Motor neuron (in vitro differentiated cells): ENCODE measurements at regions not wholly inside any gene's neighbourhood (a gene's known extent, or its start where the extent isn't known, plus 50 kb on each side); places are given as distances from the start of the nearest gene placed in this dataset.

Source experiments
- ATAC-seq, 8 experiments: fragments of 200-7000 bp; cut with Tn5 transposase; replicated peaks in 6 of 8; 2 replicates each; pipeline ENCODE4 v1.8.0; 2021; ENCODE audit warnings: mild to moderate bottlenecking in 8 of 8, moderate library complexity in 8 of 8
- H3K27ac ChIP-seq, 2 donors: fragments of 250-450 bp; sonication (Bioruptor Pico); 2 replicates each; pipeline ENCODE4 v1.9.0; 2021; ENCODE audit warnings: antibody characterized with exemption in 2 of 2, mild to moderate bottlenecking in 2 of 2, moderate library complexity in 1 of 2
- H3K4me1 ChIP-seq, 2 donors: fragments of 250-450 bp; sonication (Bioruptor Pico); replicated peaks in 1 of 2; 2 replicates each; pipeline ENCODE4 v1.6.1; 2021; ENCODE audit warnings: antibody characterized with exemption in 2 of 2, mild to moderate bottlenecking in 2 of 2, moderate library complexity in 1 of 2
- H3K4me3 ChIP-seq, 5 donors: fragments of 250-450 bp; sonication (Bioruptor Pico); 2 replicates each; pipeline ENCODE4 v1.9.0; 2021; ENCODE audit warnings: antibody characterized with exemption in 5 of 5, mild to moderate bottlenecking in 5 of 5, moderate library complexity in 4 of 5
- WGBS, 10 experiments: fragments of 450-650 bp; shearing (Covaris generic); methylation state at CpG; one replicate each; pipeline ENCODE4 v1.0.0; 2022; 5-methylcytosine and 5-hydroxymethylcytosine counted together
- in situ Hi-C, 9 experiments: fragments of 400-800 bp; cut with MboI; loops; one replicate each; pipeline ENCODE4 v1.15.0; 2021; ENCODE audit warnings: low sequenced_read_pairs in 9 of 9, low pct_unique_long_range_greater_than_20kb in 2 of 9; ENCODE audit not compliant: unreplicated experiment in 9 of 9

DNA sequence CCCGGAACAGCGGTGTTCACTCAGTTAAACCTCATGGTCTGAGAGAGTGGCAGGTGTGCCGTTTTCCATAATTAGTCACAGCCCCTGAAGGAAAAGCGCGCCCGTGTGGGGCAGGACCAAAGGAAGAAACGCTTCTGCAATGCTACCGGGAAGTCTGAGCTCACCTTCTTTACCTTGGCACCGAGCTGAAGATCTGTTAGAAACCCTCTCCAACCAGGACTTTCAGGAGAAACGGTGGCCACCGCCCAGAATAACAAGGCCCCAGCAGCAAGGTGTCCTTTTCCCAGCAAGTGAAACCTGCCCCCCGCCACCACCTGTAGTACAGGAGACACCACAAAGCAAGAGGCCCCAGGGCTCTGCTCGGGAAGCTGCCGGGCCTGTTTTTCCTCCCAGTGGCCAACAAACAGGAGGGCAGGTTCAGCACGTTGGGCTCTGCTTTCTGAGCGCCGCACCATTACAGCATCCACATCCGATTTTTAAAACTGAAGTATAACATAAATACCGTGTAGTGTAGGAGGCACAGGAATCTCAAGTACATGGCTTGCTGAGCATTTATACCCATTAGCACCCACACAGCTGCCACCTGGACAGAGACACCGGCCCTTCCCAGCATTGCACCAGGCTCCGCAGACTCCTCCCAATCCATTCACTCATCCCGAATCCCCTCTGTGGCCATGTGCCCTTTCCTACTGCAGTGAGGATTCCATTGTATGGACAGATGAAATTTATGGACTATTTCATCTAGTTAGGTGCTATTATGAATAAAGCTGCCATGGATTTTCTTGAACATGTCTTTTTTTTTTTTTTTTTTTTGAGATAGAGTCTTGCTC is 121.8 kb upstream of the RIOK3 start:
- WGBS, 10 experiments, result 85 to 100% (median 89%) methylated on average over 3 to 13 of the region's 22 CpGs; no CpG with 5 or more reads in 3 of the 10 experiments
- Histone ChIP-seq H3K4me3 (no peak overlapping the region), H3K4me1 (no peaks in the 10 kb centered on the region), H3K27ac (no peak overlapping the region)
- in situ Hi-C loops, result no loop called here
- ATAC-seq, result no peak

DNA sequence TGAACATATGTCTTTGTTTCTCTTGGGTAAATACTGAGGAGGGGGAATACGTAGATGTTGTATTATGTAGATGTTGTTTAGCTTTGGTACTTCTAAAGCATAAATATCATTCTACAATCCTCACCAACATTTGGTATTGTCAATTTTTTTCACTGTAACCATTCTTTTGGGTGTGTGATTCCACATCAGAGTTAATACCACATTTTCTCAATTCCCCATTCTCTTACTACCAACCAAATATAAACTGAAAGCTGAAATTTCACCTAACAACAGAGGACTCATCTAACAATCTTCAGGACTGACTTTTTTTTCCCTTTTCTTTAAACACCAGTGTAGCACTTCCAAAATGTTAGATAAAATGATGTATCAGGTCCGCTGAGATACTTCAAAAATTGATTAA is 120.7 kb upstream of the RIOK3 start:
- WGBS, 10 experiments, result 83 to 100% (median 91%) methylated on average over 1 to 2 of the region's 2 CpGs; no CpG with 5 or more reads in 2 of the 10 experiments
- H3K4me1 ChIP-seq, result no peaks in the 10 kb centered on the region
- in situ Hi-C loops, result no loop called here
- no peak for ATAC-seq
- H3K27ac ChIP-seq, result no peak overlapping the region
- no peak overlapping the region for H3K4me3 ChIP-seq

DNA sequence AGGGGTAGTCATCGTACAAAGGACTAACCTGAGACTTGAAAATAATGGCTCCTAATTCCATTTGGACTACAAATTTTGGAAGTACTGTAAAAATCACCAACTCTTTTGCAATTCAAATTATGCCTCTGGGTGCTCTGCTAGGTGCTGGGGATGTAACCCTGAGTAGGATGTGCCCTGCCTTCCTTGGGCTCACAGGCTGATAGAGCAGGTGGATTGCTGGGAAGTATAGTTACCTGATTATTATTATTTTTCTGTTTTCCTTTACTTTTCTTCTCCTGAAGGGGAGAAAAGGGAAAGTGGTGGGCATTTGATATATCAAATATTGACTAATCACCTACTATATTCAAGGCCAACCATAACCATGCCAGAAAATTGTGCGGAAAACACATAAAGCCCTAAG is 119.3 kb upstream of the RIOK3 start:
- WGBS, 10 experiments, result 0 to 86% (median 46%) methylated on average over 1 to 2 of the region's 2 CpGs; no CpG with 5 or more reads in 2 of the 10 experiments
- Histone ChIP-seq H3K4me3 (no peak overlapping the region), H3K4me1 (peaks cover 11 to 13% of the 10 kb centered on the region in 2 donors), H3K27ac (no peak overlapping the region)
- no peak for ATAC-seq
- in situ Hi-C loops, result no loop called here

DNA sequence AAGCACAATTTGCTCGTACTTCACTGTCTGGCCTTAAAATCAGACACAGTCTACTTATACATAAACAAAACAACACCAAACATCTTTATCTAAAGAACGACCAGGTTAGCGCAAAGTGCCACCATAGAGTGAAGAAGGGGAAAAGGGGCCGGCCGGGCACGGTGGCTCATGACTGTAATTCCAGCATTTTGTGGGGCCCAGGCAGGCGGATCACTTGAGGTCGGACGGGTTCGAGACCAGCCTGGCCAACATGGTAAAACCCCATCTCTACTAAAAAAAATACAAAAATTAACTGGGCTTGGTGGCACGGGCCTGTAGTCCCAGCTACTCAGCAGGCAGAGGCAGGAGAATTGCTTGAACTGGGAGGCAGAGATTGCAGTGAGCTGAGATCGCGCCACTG is 118.5 kb upstream of the RIOK3 start:
- ATAC-seq, result no peak
- no peak overlapping the region for H3K27ac ChIP-seq
- in situ Hi-C loops, result no loop called here
- 85 to 100% (median 96%) methylated on average over 2 to 11 of the region's 13 CpGs for WGBS, 10 experiments
- peaks cover 11 to 13% of the 10 kb centered on the region in 2 donors for H3K4me1 ChIP-seq
- no peak overlapping the region for H3K4me3 ChIP-seq

DNA sequence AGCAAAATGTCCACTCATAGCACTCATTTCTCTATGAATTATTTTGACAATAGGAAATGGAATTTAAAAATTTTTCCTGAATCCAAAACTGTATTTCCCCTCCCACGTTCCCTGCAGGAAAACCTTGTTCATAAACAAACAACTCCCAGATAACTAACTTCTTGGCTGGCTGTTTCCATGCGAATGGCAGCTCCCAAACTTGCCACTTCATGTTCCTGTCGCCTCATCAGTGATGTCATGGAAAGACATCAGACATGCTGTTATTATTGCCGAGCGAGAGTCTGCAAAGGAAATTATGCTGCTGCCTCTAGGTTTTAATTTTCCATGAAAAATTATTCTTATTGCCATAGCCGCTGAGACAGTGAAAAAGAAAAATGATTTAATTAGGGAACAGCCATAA is 117.0 kb upstream of the RIOK3 start:
- in situ Hi-C loops, result no loop called here
- no peak overlapping the region for H3K27ac ChIP-seq
- ATAC-seq, result peak in 1 of 8 experiments; percentile 23
- WGBS, 10 experiments, result 0 to 100% (median 76%) methylated on average over 1 to 6 of the region's 6 CpGs
- H3K4me1 ChIP-seq, result peaks cover 11 to 19% of the 10 kb centered on the region in 2 donors
- H3K4me3 ChIP-seq, result no peak overlapping the region

DNA sequence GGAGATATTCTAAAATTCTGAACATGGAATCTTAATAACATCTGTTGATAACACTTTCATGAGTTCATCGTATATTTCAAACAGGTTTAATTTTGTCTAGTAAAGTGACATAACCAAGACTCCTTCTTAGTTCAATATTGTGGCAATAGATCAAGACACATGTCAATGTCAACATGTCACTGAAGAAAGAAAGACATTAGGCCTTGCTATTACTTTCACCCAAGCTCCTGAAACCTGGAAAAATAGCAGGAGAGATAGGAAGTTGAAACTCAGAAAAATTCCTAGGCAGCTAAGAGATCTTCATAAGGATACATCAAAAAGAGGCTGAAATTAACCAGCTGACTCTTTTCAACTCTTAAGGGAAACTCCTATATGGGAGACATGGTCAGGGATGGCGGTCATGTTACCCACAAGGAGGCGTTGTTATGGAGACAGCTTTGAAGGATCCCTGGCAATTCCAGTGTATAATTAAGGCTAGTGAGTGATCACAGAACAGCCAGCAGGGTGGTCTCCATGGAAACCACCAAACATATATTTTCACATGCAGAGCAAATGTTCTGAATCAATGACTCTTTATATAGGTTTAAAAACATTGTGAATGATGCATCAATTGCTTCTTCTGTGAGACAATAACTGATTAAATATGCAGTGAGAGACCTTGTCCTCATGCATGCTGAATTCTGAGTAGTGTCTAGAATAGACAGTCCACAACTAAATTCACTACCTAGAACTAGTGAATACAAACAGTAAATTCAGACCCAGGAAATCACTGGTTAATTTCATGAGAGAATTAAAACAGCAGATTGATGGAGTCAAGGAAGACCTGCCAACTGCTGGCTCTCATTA is 115.3 kb upstream of the RIOK3 start:
- WGBS, 10 experiments, result 6 to 100% (median 96%) methylated on average over 1 to 3 of the region's 3 CpGs
- ATAC-seq, result peak; percentile 21 to 96 (median 90)
- no peak overlapping the region for H3K27ac ChIP-seq
- in situ Hi-C loops, result no loop called here
- H3K4me3 ChIP-seq, result no peak overlapping the region
- peaks cover 11 to 19% of the 10 kb centered on the region in 2 donors for H3K4me1 ChIP-seq

DNA sequence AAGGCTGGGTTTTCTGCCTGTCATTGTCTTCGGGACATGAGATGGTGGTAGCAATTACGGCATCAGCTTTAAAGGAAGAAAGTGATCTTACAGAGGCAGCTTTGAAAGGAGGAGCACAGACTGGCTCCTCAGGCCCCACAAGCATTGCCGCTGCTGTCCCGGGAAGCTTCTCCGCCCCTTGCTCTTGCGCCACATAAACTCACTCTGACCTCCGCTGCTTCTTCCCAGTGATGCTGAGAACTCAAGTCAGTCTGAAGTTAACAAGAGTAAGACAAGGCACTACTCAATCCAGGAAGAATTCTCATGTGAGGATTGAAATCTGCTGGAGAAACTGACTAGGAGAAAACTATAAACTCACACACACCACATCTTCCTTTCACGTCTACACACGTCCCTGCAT is 112.4 kb upstream of the RIOK3 start:
- in situ Hi-C loops, result no loop called here
- WGBS, 10 experiments, result 30 to 100% (median 61%) methylated on average over 3 to 9 of the region's 9 CpGs; no CpG with 5 or more reads in 3 of the 10 experiments
- no peak overlapping the region for H3K27ac ChIP-seq
- peak in 1 of 8 experiments; percentile 36 for ATAC-seq
- no peak overlapping the region for H3K4me3 ChIP-seq
- H3K4me1 ChIP-seq, result peaks cover 11 to 19% of the 10 kb centered on the region in 2 donors

DNA sequence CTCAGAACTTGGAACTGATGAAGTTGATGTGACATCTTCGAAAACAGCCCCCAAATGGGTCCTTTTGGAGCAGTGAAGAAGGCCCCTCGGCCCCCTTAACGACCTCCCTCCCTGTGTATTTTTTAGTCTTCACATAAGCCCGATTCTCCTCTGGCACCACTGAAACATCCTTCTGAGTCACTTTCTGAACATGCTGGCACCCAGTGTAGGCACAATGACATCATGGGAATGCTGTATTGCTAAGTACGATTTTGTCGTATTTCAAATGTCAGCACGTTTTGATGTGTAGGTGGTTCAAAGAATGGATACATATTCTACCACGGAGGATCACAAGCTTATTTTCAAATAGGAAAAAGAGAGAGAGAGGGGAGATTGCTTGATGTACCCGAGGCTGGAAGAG is 111.7 kb upstream of the RIOK3 start:
- in situ Hi-C loops, result no loop called here
- Histone ChIP-seq H3K4me3 (no peak overlapping the region), H3K4me1 (peaks cover 11 to 19% of the 10 kb centered on the region in 2 donors), H3K27ac (no peak overlapping the region)
- ATAC-seq, result no peak
- 12 to 100% (median 63%) methylated on average over 1 to 9 of the region's 9 CpGs for WGBS, 10 experiments

DNA sequence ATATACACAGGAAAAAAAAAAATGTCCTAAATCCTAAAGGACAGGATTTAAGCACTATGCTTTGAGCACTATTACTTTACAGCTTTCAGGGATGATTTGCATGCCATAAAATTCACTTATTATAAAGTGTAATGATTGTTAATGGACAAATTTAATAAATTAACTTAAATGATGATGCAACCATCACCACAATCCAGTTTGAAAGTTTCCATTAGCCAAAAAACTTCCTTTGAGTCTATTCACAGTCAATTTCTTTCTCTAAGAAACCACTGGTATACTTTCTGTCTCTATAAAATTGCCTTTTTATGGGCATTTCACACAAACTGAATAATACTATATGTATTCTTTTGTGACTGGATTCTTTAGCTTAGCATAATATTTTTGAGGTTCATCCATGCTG is 111.1 kb upstream of the RIOK3 start:
- H3K4me3 ChIP-seq, result no peak overlapping the region
- H3K4me1 ChIP-seq, result peaks cover 11 to 19% of the 10 kb centered on the region in 2 donors
- no peak overlapping the region for H3K27ac ChIP-seq
- in situ Hi-C loops, result no loop called here
- no peak for ATAC-seq

DNA sequence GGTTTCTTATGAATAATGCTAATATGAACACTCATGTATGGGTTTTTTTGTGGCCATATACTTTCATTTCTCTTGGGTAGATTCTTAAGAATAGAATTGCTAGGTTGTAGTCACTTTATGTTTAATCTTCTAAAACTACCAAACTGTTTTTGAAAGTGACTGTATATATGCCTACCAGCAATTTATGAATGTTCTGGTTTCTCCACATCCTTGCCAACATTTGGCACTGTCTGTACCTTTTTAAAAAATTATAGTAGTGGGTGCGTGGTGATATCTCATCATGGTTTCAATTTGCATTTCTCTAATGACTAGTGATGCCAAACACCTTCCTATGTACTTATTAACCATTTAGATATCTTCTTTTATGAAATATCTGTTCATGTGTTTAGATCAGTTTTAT is 110.6 kb upstream of the RIOK3 start:
- Histone ChIP-seq H3K4me3 (no peak overlapping the region), H3K27ac (no peak overlapping the region), H3K4me1 (peaks cover 10 to 19% of the 10 kb centered on the region in 2 donors)
- no peak for ATAC-seq
- 75 to 100% (median 96%) methylated on average over 1 of the region's 1 CpG; no CpG with 5 or more reads in 2 of the 10 experiments for WGBS, 10 experiments
- in situ Hi-C loops, result no loop called here

DNA sequence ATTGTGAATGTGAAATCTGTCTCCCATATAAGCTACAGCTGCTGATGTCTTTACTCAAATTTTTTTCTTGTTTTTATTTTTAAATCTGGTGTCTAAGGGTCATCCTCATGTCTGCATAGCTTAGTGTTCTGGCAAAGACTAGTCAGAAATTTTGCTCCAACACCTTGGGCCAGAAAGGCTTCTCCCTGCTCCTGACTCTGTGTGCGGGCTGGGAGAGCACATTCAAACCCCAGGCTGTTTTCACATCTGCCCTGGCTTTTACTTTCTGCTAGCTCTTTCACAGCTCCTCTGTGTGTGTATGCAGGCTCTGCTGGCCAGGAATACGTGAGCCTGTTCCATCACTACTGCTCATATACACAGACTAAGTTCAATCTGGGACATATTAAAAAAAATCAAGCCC is 102.9 kb upstream of the RIOK3 start:
- H3K4me3 ChIP-seq, result no peak overlapping the region
- no peak overlapping the region for H3K27ac ChIP-seq
- in situ Hi-C loops, result no loop called here
- H3K4me1 ChIP-seq, result no peaks in the 10 kb centered on the region
- 50 to 100% (median 100%) methylated on average over 1 to 2 of the region's 2 CpGs; no CpG with 5 or more reads in 1 of the 10 experiments for WGBS, 10 experiments
- no peak for ATAC-seq

DNA sequence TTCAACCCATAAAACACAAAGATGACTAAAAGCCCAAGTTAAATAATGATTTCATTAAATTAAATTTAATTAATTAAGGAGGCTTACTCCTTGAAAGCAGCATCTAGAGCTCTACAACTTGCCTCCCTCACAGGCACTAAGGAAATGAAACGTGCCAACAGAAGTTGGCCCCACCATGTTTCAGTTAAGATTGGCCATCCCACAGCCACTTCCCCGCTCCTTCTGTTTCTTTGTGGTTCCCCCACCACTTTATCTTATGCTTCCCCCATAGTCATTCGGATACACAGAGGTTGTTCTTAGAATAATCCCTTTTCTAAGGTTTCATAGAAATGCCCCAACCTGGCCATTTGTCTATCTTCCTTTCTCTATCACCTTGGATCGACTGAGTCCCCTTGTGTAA is 101.6 kb upstream of the RIOK3 start:
- no peak overlapping the region for H3K27ac ChIP-seq
- in situ Hi-C loops, result no loop called here
- H3K4me3 ChIP-seq, result no peak overlapping the region
- H3K4me1 ChIP-seq, result no peaks in the 10 kb centered on the region
- 82 to 100% (median 100%) methylated on average over 1 to 4 of the region's 4 CpGs; no CpG with 5 or more reads in 1 of the 10 experiments for WGBS, 10 experiments
- ATAC-seq, result no peak

DNA sequence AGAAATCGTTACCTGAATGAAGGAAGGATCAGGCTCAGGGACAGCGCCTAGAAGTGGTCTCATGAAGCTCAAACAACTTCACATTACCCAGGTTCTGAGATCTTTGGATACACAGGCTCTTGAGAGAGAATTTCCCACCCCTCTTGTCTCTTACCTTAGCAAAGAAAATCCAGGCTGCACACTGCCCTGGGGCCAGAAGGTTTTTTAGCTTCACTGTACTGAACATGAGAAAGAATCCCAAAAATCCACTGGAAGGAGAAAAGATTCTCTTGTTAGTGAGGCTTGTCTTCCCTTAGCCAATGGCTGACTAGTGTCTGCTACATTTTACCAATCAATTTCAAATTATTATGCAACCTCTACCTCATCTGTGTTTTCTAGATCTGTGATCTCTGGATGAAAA is 101.0 kb upstream of the RIOK3 start:
- H3K4me1 ChIP-seq, result no peaks in the 10 kb centered on the region
- no peak overlapping the region for H3K4me3 ChIP-seq
- in situ Hi-C loops, result no loop called here
- no peak overlapping the region for H3K27ac ChIP-seq
- ATAC-seq, result no peak
- 60 to 100% (median 100%) methylated on average over 1 to 2 of the region's 2 CpGs; no CpG with 5 or more reads in 3 of the 10 experiments for WGBS, 10 experiments
